Spleen (tissue), 7 donors: ENCODE measurements at regions not wholly inside any gene's neighbourhood (a gene's known extent, or its start where the extent isn't known, plus 50 kb on each side); places are given as distances from the start of the nearest gene placed in this dataset.

Source experiments
- POLR2AphosphoS5 ChIP-seq, 3 donors: sonication (generic); formaldehyde crosslinking; IDR thresholded peaks; one replicate each; pipeline ENCODE4 v1.5.1; 2017; ENCODE audit warnings: antibody characterized with exemption in 3 of 3
- TF ChIP-seq, protein P1 (sequence below), 11 experiments: fragments of 200-600 bp in 7 of 11; fragments of 450-650 bp in 4 of 11; sonication (generic) in 4 of 11; IDR thresholded peaks in 8 of 11; conservative IDR thresholded peaks in 3 of 11; 1 replicate in 7 of 11; 2 replicates in 4 of 11; pipeline versions ENCODE4 v1.4.0 to v1.8.0; 2016 to 2021; ENCODE audit warnings: antibody characterized with exemption in 11 of 11, inconsistent platforms in 4 of 11, mild to moderate bottlenecking in 1 of 11
- donor health status: DM: no; HTN: no; CAD: no; lungs with moderate emphysema.
- donor health status: DM: no; HTN: no; CAD: no.
- donor health status: DM: no; HTN: no; CAD: no.

DNA sequence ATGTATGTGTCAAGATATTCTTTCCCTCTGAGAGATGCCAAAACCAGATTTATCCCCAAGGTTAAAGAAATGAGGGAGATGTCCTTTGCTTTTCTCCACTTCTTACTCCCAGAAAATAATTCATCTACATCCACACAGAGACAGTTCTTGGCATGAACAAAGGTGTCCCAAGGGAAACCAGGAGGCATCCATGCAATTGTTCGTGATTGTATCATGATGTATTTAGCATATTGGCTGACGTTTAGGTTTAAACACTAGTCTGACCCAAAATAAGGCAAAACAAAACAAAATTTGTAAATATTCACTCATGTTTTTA, 223.9 kb downstream of the C7orf25 start:
- no peak for TF ChIP-seq POLR2AphosphoS5 (IDR thresholded peaks at IDR 0.05)
- TF ChIP-seq, protein P1, sequence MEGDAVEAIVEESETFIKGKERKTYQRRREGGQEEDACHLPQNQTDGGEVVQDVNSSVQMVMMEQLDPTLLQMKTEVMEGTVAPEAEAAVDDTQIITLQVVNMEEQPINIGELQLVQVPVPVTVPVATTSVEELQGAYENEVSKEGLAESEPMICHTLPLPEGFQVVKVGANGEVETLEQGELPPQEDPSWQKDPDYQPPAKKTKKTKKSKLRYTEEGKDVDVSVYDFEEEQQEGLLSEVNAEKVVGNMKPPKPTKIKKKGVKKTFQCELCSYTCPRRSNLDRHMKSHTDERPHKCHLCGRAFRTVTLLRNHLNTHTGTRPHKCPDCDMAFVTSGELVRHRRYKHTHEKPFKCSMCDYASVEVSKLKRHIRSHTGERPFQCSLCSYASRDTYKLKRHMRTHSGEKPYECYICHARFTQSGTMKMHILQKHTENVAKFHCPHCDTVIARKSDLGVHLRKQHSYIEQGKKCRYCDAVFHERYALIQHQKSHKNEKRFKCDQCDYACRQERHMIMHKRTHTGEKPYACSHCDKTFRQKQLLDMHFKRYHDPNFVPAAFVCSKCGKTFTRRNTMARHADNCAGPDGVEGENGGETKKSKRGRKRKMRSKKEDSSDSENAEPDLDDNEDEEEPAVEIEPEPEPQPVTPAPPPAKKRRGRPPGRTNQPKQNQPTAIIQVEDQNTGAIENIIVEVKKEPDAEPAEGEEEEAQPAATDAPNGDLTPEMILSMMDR (IDR thresholded peaks at IDR 0.05 in 8 of 11, conservative IDR thresholded peaks at IDR 0.05 in 3 of 11) = no peak
